CD4-positive, alpha-beta T cell (primary cell): ENCODE measurements at regions not wholly inside any gene's neighbourhood (a gene's known extent, or its start where the extent isn't known, plus 50 kb on each side); places are given as distances from the start of the nearest gene placed in this dataset.

ENCODE experiments used
- ATAC-seq: fragments of 200-7000 bp; cut with Tn5 transposase; one replicate; pipeline ENCODE4 v1.10.0; 2022; ENCODE audit warnings: mild to moderate bottlenecking; ENCODE audit not compliant: poor library complexity
- CTCF ChIA-PET: fragments of 350-600 bp; sonication (Branson Sonifier 250); formaldehyde crosslinking; loops from one replicate; lab custom pipeline; 2021; ENCODE audit warnings: antibody characterized with exemption, inconsistent platforms; lab: Charles Lee
- POLR2A ChIA-PET: fragments of 350-600 bp; sonication (Branson Sonifier 250); formaldehyde crosslinking; loops from one replicate; lab custom pipeline; 2021; ENCODE audit warnings: antibody characterized with exemption, inconsistent platforms; lab: Charles Lee
- DNase-seq, 14 experiments: peaks; one replicate each; pipeline ENCODE4 v3.0.0-alpha.2; 2013 to 2020; ENCODE audit warnings: mixed read lengths in 2 of 14
- H3K27ac ChIP-seq, 2 donors: one replicate each; pipeline versions ENCODE4 v1.5.1 to v1.7.0; 2013; ENCODE audit warnings: low read length in 2 of 2, low read depth in 1 of 2, mild to moderate bottlenecking in 1 of 2
- H3K27me3 ChIP-seq, 2 experiments: 1 replicate in 1 of 2; 2 replicates in 1 of 2; pipeline versions ENCODE4 v1.6.1 to v1.7.0; 2013; ENCODE audit warnings: low read length in 2 of 2, control low read depth in 1 of 2, mild to moderate bottlenecking in 1 of 2, moderate library complexity in 1 of 2; ENCODE audit not compliant: insufficient read depth in 2 of 2, control insufficient read depth in 1 of 2
- H3K36me3 ChIP-seq: one replicate; pipeline ENCODE4 v1.6.1; 2013; ENCODE audit warnings: low read length, control low read depth; ENCODE audit not compliant: insufficient read depth
- H3K4me1 ChIP-seq: one replicate; pipeline ENCODE4 v1.6.1; 2013; ENCODE audit warnings: low read length, control low read depth; ENCODE audit not compliant: insufficient read depth
- H3K4me3 ChIP-seq: one replicate; pipeline ENCODE4 v1.5.1; 2013; ENCODE audit warnings: mild to moderate bottlenecking, low read length, moderate library complexity
- H3K9me3 ChIP-seq, 2 experiments: 1 replicate in 1 of 2; 2 replicates in 1 of 2; pipeline versions ENCODE4 v1.6.1 to v1.7.0; 2013; ENCODE audit warnings: low read length in 2 of 2, mild to moderate bottlenecking in 2 of 2, control low read depth in 1 of 2, moderate library complexity in 1 of 2; ENCODE audit not compliant: control insufficient read depth in 1 of 2, insufficient read depth in 1 of 2
- H3K27ac Mint-ChIP-seq: one replicate; pipeline ENCODE4 v1.8.0; 2020; ENCODE audit warnings: mixed read lengths
- H3K27me3 Mint-ChIP-seq: one replicate; pipeline ENCODE4 v1.8.0; 2021; ENCODE audit warnings: mixed read lengths
- H3K36me3 Mint-ChIP-seq: one replicate; pipeline ENCODE4 v1.8.0; 2021; ENCODE audit warnings: low read depth, mixed read lengths
- H3K4me1 Mint-ChIP-seq: one replicate; pipeline ENCODE4 v1.8.0; 2021; ENCODE audit warnings: low read depth, mixed read lengths
- H3K4me3 Mint-ChIP-seq: one replicate; pipeline ENCODE4 v1.8.0; 2020; ENCODE audit warnings: mild to moderate bottlenecking, mixed read lengths
- H3K9me3 Mint-ChIP-seq: one replicate; pipeline ENCODE4 v1.8.0; 2020; ENCODE audit warnings: mixed read lengths
- CTCF ChIP-seq: fragments of 200-600 bp; IDR thresholded peaks from one replicate; pipeline ENCODE4 v1.8.0; 2022; ENCODE audit warnings: antibody characterized with exemption, mild to moderate bottlenecking
- intact Hi-C, 2 experiments: fragments of 100-400 bp; cut with DNase I in 1 of 2; cut with micrococcal nuclease in 1 of 2; formaldehyde crosslinking; loops; one replicate each; pipeline versions ENCODE4 v1.15.1 to v1.9.0; 2023 to 2025; cut with DNase I, micrococcal nuclease

- H3K9me3 ChIP-seq, result no peaks in the 10 kb centered on the region
- intact Hi-C loops, result no loop called here
- no peak overlapping the region for H3K27ac ChIP-seq
- Mint-ChIP-seq H3K27me3 (peaks cover 7% of the 10 kb centered on the region), H3K27ac (no peak overlapping the region), H3K4me3 (no peak overlapping the region), H3K36me3 (no peaks in the 10 kb centered on the region), H3K9me3 (no peaks in the 10 kb centered on the region), H3K4me1 (no peaks in the 10 kb centered on the region)
- peaks cover 0 to 4% of the 10 kb centered on the region in 2 experiments for H3K27me3 ChIP-seq
- ATAC-seq (no peak), DNase-seq (no peak)
- no peaks in the 10 kb centered on the region for H3K4me1 ChIP-seq
- CTCF ChIA-PET, result no interaction called here
- no peaks in the 10 kb centered on the region for H3K36me3 ChIP-seq
- H3K4me3 ChIP-seq, result no peak overlapping the region
- no peak for TF ChIP-seq CTCF
- POLR2A ChIA-PET, result no interaction called here
These were observed 155.8 kb upstream of the KAZN start for GRCh38 chr1:14442669-14443068.

- Mint-ChIP-seq H3K27me3 (peaks cover 7% of the 10 kb centered on the region), H3K4me1 (no peaks in the 10 kb centered on the region), H3K9me3 (no peaks in the 10 kb centered on the region), H3K4me3 (no peak overlapping the region), H3K36me3 (no peaks in the 10 kb centered on the region), H3K27ac (no peak overlapping the region)
- Histone ChIP-seq H3K9me3 (no peaks in the 10 kb centered on the region), H3K4me3 (no peak overlapping the region), H3K27me3 (peaks cover 0 to 4% of the 10 kb centered on the region in 2 experiments), H3K36me3 (no peaks in the 10 kb centered on the region), H3K27ac (no peak overlapping the region), H3K4me1 (no peaks in the 10 kb centered on the region)
- CTCF ChIA-PET, result no interaction called here
- intact Hi-C loops, result no loop called here
- POLR2A ChIA-PET, result no interaction called here
- ATAC-seq, result no peak
- no peak for TF ChIP-seq CTCF
- DNase-seq, result no peak
These were observed 155.2 kb upstream of the KAZN start for GRCh38 chr1:14443164-14443787.

GRCh38 chr1:14451217-14451616 is 147.3 kb upstream of the KAZN start:
- TF ChIP-seq CTCF, result no peak
- Histone ChIP-seq H3K9me3 (no peaks in the 10 kb centered on the region), H3K36me3 (no peaks in the 10 kb centered on the region), H3K27ac (no peak overlapping the region), H3K4me3 (no peak overlapping the region), H3K27me3 (no peaks in the 10 kb centered on the region), H3K4me1 (no peaks in the 10 kb centered on the region)
- H3K36me3 Mint-ChIP-seq, result no peaks in the 10 kb centered on the region
- H3K27ac Mint-ChIP-seq, result no peak overlapping the region
- ChIA-PET POLR2A (no interaction called here), CTCF (no interaction called here)
- no peaks in the 10 kb centered on the region for H3K9me3 Mint-ChIP-seq
- DNase-seq (no peak), ATAC-seq (no peak)
- H3K27me3 Mint-ChIP-seq, result no peaks in the 10 kb centered on the region
- no peak overlapping the region for H3K4me3 Mint-ChIP-seq
- H3K4me1 Mint-ChIP-seq, result no peaks in the 10 kb centered on the region
- intact Hi-C loops, result no loop called here
